HepG2 (cell line): ENCODE measurements at regions not wholly inside any gene's neighbourhood (a gene's known extent, or its start where the extent isn't known, plus 50 kb on each side); places are given as distances from the start of the nearest gene placed in this dataset.

Experiments
- CHD4 ChIP-seq: fragments of 200-600 bp; sonication (generic); IDR thresholded peaks from 2 replicates; pipeline ENCODE4 v1.7.0; 2017; ENCODE audit warnings: mild to moderate bottlenecking, low read length, borderline replicate concordance
- CTCF ChIP-seq: sonication (generic); formaldehyde crosslinking; IDR thresholded peaks from 2 replicates; pipeline ENCODE4 v1.5.0; 2020; ENCODE audit warnings: mild to moderate bottlenecking, missing genetic modification reagents, moderate library complexity
- FLYWCH1 ChIP-seq: sonication (generic); formaldehyde crosslinking; IDR thresholded peaks from 2 replicates; pipeline ENCODE4 v1.8.1; 2023; ENCODE audit warnings: mild to moderate bottlenecking, missing genetic modification reagents
- HNRNPH1 ChIP-seq: fragments of 200-400 bp; formaldehyde crosslinking; optimal IDR thresholded peaks from 2 replicates; pipeline ENCODE3; 2017; ENCODE audit warnings: mild to moderate bottlenecking, low read depth, low read length
- JUNB ChIP-seq: sonication (generic); formaldehyde crosslinking; IDR thresholded peaks from 2 replicates; pipeline ENCODE4 v1.8.0; 2022; ENCODE audit warnings: missing genetic modification reagents, mild to moderate bottlenecking, borderline replicate concordance
- MXI1 ChIP-seq: IDR thresholded peaks from 3 replicates; pipeline ENCODE4 v1.6.1; 2012; ENCODE audit warnings: low read depth, low read length, inconsistent platforms, borderline replicate concordance
- NFATC3 ChIP-seq: sonication (generic); formaldehyde crosslinking; IDR thresholded peaks from 2 replicates; pipeline ENCODE4 v1.5.1; 2020; ENCODE audit warnings: mild to moderate bottlenecking, missing genetic modification reagents
- NFRKB ChIP-seq: fragments of 450-650 bp; IDR thresholded peaks from 2 replicates; pipeline ENCODE4 v1.6.1; 2017
- SMARCC2 ChIP-seq: fragments of 450-650 bp; IDR thresholded peaks from 2 replicates; pipeline ENCODE4 v1.6.1; 2017; ENCODE audit warnings: antibody characterized with exemption, mild to moderate bottlenecking

- no peak for TF ChIP-seq FLYWCH1 (CRISPR knock-in tag)
- no peak for TF ChIP-seq MXI1
- no peak for TF ChIP-seq CHD4
- no peak for TF ChIP-seq JUNB (CRISPR knock-in tag)
- no peak for TF ChIP-seq NFRKB
- TF ChIP-seq HNRNPH1: no peak
- no peak for TF ChIP-seq NFATC3 (CRISPR knock-in tag)
- TF ChIP-seq CTCF: no peak
- TF ChIP-seq SMARCC2: no peak
Measured at GRCh38 chr7:119974972-119975371, 298.0 kb upstream of the KCND2 start.
